DMS53 treated with DMSO at 0.1 percent for 48 hours (cell line): ENCODE measurements at regions not wholly inside any gene's neighbourhood (a gene's known extent, or its start where the extent isn't known, plus 50 kb on each side); places are given as distances from the start of the nearest gene placed in this dataset.

ENCODE experiments used
- DNase-seq: peaks from one replicate; lab custom pipeline; 2025; ENCODE audit not compliant: unreplicated experiment; lab: John Stamatoyannopoulos, UW

DNA sequence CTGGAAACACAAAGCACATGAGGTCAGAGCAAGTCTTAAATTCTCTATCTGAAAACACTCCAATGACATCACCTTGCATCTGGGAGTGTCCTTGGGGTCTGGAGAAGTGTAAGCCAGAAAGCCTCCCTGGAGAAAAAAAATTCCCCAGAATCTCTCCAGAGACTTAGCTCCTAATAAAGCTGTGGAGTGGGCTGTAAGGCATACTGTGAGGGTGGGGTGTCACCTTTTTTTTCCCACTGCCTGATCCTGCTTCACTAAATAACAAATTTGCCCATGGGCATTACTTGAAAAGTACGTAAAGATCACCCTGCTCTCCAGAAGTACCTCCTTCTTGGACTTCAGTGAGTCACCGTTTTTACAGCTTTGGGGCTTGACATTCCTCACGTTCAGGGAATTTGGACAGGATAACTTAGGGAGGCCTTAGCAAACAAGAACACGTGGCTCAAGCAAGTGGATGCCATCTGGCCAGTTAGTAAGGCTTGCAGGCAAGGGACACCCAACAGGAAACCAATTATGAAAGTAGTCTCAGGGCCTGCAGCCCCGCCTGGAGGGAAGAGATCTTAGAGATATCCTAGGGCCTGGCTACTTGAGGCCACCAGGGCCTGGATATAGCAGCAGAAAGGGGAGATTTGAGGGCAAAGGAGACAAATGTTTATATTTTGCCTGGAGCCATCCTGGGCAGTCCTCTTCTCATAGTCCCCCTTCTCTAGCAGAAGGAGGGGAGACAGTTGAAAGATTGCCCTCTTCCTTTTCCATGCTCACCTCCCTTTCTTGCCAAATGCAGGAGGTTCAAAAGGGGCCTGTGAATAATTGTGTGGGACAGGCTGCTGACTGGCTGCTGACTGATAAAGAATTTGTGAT is 60.1 kb upstream of the PLAC1 start:
- peak; percentile 5 for DNase-seq

DNA sequence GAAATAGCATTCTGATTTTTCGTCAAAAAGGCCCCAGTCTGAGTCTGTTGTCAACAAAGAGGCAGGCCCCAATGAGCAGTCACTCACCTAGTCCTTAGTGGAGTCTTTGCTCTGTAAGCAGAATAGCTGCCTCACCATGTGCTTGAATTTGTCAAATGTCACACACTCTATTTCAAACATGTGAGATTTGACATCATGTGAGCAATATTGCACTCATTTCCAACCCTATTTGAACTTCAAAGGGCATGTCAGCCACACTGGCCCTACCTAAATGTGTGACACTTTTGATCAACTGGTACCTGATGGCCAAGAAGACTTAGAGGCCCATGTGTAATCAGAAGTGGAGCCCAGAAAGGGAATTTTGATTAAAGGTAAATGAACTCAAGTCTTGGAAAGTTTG is 59.4 kb upstream of the PLAC1 start:
- no peak for DNase-seq

DNA sequence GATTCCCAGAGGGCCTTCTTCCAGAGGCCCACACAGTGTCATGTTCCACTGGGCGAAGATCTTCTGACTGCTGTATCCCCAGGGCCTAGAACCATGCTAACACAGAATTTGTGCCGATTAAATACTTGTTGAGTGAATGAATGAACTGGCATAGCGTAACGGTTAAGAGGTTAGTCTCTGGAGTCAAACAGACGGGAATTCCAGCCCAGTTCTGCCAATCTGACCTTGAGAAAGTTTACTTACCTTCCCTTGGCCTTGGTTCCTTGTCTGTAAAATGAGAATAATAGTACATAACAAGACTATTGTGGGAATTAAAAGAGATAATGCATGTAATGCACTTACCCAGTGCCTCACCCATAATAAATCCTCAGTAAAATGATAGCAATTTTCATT is 58.3 kb upstream of the PLAC1 start:
- DNase-seq, result no peak

DNA sequence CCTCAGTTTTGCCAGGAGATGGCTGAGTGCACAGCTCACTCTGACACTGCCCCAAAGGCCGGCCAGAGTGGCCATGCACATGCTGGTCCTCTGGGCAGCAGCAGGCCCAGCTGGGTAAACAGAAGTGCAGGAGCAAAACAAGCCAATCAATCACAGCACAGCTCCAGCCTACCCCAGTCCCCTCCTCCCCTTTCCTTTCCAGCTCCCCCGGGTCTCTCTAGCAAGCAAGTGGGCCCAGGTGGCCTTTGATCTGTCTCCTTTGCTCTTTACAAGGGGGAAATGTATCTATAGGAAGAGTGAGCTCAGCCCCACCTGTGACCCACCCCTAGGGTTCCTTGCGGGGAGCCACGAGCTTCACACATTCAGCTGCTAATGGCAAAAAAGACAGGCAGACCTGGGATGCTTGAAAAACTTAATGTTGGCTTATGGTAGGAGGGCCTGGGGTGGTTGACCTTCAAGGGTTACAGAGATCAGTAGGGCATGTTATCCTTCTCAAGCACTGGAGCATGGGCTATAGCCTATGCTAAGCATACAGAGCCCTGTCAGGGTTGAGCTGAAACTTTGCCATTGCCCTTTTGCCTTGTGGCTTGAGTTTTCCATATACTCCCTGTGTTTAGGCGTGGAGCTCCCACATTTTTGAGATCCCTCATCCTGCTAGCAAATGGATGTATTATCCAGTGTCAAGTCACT is 57.8 kb upstream of the PLAC1 start:
- no peak for DNase-seq

DNA sequence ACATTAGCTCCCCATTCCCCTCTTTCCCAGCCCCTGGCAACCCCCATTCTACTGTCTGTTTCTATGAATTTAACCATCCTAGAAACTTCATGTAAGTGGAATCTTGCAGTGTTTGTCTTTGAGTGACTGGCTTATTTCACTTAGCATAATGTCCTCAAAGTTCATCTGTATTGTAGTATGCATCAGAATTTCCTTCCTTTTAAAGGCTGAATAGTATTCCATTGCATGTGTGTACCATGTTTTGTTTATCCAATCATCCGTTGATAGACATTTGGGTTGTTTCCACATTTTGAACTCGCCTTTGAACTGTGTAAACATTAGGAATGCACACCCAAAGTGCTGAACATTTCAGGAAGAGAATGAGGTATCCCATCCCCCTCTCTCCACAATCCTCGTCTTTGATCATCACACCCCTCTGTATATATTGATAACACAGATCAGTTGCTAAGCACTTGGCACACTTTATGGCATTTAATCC is 56.4 kb upstream of the PLAC1 start:
- DNase-seq, result no peak

DNA sequence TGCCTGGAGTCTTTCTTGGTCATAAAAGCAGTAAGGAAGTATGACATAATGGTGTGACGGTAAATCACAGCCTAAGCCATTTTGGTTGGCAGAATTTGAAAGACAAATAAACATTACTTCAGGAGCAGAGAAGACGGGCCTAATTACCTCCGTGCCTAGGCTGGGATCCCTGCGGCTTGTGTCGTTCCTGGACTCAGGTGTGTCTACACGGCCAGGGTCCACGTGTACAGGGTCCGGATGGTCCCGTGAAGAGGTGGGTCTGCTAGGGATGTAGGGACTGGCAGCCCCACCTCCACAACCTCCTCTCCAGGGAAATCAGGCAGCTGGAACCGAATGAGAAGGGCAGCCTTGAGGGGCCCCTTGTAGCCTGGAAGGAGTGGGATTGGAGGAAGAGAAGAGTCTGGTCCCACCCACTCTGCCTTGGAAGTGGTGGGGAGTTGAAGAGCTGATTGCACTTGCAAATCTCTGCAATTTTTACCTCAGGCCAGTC is 55.4 kb upstream of the PLAC1 start:
- DNase-seq, result no peak

DNA sequence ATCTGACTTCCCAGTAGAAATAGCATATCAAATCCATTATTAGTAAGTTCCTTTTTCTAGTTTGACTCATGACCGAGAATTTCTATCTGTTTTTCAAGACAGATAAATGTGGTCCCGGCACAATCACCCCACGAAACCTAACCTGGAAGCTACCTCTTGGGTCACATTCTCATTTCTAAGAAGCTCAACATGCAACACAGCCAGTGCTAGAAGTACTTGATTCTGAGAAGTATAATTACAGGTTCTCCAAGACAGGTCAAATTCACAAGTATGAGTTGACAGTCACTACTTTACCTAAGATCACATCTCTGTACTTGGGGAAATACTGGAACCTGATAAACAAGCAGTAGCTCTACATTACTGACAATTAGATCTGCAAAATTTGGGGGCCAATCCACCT is 54.0 kb upstream of the PLAC1 start:
- DNase-seq, result no peak

DNA sequence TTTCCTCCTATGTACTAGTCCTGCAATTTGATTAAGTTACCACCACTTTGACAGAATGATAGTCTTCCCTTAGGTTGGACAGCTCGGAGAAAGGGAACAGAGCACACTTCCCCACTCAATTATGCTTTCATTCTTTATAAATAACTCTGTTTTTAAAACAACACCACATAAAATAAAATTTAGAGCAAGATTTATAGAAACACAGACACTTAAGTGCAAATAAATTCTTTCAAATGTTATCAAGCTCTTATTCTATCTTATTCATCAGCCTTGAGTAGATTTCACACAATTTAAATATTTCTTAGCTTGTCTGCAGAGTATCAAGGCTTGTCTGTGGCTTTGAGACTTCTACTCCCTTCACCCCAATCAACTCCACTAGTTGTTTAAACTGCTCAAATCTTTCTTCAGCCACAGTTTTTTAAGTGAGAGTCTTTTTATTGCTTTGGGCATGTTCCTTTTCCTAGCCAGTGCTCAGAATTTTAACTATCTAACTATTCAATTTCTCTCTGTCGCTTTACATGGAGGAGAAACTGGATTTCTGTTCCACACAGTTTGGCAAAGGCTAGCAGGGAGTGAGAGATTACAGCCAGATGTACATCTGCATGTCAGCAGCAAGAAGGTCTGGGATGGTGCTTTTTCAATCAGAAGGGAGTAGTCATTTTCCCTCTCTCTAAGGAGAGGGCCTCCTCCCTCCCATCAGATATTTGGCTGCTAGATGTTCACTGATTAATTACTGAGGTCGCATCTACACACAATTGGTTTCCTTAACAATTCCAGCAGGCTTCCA is 53.1 kb upstream of the PLAC1 start:
- no peak for DNase-seq
